ENCODE measurements at regions not wholly inside any gene's neighbourhood (a gene's known extent, or its start where the extent isn't known, plus 50 kb on each side); places are given as distances from the start of the nearest gene placed in this dataset.

DNA sequence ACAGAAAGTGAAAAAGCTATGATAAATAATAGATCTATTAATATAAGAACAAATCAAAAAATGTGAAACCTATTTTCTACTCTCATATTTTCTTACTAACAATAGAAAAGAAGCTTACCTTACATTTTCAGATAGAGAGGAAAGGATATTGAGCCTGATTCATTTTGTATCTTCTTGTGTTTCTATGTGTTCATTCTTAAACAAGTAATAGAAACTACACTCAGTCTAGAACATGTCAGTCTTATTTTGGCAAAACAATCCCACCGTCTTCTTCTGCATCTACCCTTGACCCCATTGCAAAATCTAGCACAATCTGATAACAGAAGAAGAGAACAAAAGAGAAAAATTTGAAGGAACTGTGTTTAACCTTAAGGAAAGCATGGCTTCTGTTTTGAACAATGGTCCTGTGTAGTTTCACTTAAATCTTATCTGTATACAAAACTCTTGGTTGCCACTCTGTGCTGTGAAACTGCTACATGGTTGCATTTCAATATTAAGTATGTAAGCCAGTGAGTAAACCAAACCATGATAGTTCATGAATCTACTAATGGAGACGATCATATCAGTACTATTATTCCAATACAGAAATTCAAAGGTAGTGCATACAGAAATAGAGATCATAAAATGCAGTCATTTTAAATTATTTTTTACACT lies 69.5 kb upstream of the LGSN start (continued):
- TF ChIP-seq KLF10 (tag by site-specific recombination; IDR thresholded peaks at IDR 0.05) (no peak), ZNF24 (tag by site-specific recombination; IDR thresholded peaks at IDR 0.05) (no peak), ZNF776 (tag by site-specific recombination; IDR thresholded peaks at IDR 0.05; ENCODE audit: borderline replicate concordance) (no peak), GLIS1 (tag by site-specific recombination; IDR thresholded peaks at IDR 0.05) (no peak), ZNF23 (tag by site-specific recombination; IDR thresholded peaks at IDR 0.05; ENCODE audit: borderline replicate concordance) (no peak)
- TF ChIP-seq, protein P1, sequence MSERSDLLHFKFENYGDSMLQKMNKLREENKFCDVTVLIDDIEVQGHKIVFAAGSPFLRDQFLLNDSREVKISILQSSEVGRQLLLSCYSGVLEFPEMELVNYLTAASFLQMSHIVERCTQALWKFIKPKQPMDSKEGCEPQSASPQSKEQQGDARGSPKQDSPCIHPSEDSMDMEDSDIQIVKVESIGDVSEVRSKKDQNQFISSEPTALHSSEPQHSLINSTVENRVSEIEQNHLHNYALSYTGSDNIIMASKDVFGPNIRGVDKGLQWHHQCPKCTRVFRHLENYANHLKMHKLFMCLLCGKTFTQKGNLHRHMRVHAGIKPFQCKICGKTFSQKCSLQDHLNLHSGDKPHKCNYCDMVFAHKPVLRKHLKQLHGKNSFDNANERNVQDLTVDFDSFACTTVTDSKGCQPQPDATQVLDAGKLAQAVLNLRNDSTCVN (tag by site-specific recombination; optimal IDR thresholded peaks at IDR 0.05), result no peak

DNA sequence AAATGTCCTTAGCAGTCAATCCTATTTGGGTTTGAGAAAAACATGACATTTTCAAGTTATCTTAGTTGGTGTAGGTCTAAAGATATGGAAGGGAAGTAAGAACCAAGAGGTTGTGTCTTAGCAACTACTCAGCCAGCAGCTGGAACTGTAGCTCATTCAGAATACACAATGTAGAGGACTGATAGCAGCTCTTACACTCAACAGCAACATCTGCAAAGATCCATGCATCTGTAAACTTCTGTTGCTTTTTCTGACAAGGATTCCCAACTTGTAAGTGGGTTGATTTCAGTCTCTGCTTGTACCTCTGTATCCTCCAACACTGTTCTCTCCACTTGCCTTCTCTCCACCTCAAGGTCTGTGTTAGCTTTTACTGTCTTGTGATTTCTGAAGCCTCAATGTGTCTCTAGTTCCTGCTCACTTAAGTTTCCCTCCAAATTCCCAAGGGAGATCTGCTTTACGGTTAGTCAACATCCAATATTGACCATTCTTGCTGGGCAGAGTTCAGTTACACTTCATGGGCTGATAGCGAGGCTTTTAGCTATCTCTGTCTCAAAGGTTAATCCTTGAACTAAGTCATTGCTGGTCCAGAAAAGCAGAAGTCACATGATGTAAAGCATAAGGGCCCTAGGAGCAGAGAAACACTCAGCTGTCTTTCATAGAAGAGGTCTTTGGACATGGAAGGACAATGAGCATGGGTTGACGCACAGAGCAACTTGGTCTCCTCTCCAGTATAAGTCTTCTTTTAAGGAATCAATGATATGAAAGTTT lies 71.6 kb upstream of the LGSN start:
- Histone ChIP-seq H3K36me3 (ENCODE audit: control insufficient read depth in 2 of 2, insufficient read depth in 1 of 2, low read length in 2 of 2) (no peaks in the 10 kb centered on the region), H3K27ac (ENCODE audit: extremely low read depth, low read depth, low read length) (no peak overlapping the region), H3K4me3 (ENCODE audit: low read depth, low read length) (no peak overlapping the region), H3K9me3 (ENCODE audit: control insufficient read depth, insufficient read depth, low read depth, low read length) (no peaks in the 10 kb centered on the region), H3K4me1 (ENCODE audit: control insufficient read depth, insufficient read depth, low read length) (no peaks in the 10 kb centered on the region)
- POLR2A ChIA-PET, result interaction anchor here (0.7 kb wide), 1 partner anchor 93 kb away, joined by 3 read pairs; no protein-coding TSS in a partner anchor
- CTCF ChIA-PET, result interaction anchor here (0.6 to 0.8 kb wide), 2 partner anchors 197 to 200 kb away, joined by 3 read pairs; no protein-coding TSS in a partner anchor
- no peak for TF ChIP-seq TRIM28 (IDR thresholded peaks at IDR 0.05; ENCODE audit: borderline replicate concordance, low read length)
- no peak for TF ChIP-seq ZNF48 (tag by site-specific recombination; IDR thresholded peaks at IDR 0.05)
- no peak for TF ChIP-seq ZNF548 (tag by site-specific recombination; IDR thresholded peaks at IDR 0.05)
- TF ChIP-seq, protein P2, sequence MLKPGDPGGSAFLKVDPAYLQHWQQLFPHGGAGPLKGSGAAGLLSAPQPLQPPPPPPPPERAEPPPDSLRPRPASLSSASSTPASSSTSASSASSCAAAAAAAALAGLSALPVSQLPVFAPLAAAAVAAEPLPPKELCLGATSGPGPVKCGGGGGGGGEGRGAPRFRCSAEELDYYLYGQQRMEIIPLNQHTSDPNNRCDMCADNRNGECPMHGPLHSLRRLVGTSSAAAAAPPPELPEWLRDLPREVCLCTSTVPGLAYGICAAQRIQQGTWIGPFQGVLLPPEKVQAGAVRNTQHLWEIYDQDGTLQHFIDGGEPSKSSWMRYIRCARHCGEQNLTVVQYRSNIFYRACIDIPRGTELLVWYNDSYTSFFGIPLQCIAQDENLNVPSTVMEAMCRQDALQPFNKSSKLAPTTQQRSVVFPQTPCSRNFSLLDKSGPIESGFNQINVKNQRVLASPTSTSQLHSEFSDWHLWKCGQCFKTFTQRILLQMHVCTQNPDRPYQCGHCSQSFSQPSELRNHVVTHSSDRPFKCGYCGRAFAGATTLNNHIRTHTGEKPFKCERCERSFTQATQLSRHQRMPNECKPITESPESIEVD (tag by site-specific recombination; IDR thresholded peaks at IDR 0.05), result no peak
- TF ChIP-seq ZNF114 (tag by site-specific recombination; IDR thresholded peaks at IDR 0.05), result no peak
- no peak for TF ChIP-seq ZNF2 (tag by site-specific recombination; IDR thresholded peaks at IDR 0.05)
- no peak for TF ChIP-seq ZNF555 (tag by site-specific recombination; conservative IDR thresholded peaks at IDR 0.05)
- TF ChIP-seq ZNF791 (tag by site-specific recombination; IDR thresholded peaks at IDR 0.05), result no peak
- TF ChIP-seq, protein P3, sequence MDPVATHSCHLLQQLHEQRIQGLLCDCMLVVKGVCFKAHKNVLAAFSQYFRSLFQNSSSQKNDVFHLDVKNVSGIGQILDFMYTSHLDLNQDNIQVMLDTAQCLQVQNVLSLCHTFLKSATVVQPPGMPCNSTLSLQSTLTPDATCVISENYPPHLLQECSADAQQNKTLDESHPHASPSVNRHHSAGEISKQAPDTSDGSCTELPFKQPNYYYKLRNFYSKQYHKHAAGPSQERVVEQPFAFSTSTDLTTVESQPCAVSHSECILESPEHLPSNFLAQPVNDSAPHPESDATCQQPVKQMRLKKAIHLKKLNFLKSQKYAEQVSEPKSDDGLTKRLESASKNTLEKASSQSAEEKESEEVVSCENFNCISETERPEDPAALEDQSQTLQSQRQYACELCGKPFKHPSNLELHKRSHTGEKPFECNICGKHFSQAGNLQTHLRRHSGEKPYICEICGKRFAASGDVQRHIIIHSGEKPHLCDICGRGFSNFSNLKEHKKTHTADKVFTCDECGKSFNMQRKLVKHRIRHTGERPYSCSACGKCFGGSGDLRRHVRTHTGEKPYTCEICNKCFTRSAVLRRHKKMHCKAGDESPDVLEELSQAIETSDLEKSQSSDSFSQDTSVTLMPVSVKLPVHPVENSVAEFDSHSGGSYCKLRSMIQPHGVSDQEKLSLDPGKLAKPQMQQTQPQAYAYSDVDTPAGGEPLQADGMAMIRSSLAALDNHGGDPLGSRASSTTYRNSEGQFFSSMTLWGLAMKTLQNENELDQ (tag by site-specific recombination; IDR thresholded peaks at IDR 0.05; ENCODE audit: low read depth), result no peak
- TF ChIP-seq ZNF768 (tag by site-specific recombination; IDR thresholded peaks at IDR 0.05), result no peak
- no peak for TF ChIP-seq ZBTB48 (tag by site-specific recombination; IDR thresholded peaks at IDR 0.05)
- no peak for TF ChIP-seq ZNF341 (tag by site-specific recombination; IDR thresholded peaks at IDR 0.05; ENCODE audit: low read depth)
- no peak for TF ChIP-seq BCL11B (tag by site-specific recombination; IDR thresholded peaks at IDR 0.05; ENCODE audit: low read depth)
- TF ChIP-seq ZNF37A (tag by site-specific recombination; IDR thresholded peaks at IDR 0.05), result no peak
- TF ChIP-seq, protein P4, sequence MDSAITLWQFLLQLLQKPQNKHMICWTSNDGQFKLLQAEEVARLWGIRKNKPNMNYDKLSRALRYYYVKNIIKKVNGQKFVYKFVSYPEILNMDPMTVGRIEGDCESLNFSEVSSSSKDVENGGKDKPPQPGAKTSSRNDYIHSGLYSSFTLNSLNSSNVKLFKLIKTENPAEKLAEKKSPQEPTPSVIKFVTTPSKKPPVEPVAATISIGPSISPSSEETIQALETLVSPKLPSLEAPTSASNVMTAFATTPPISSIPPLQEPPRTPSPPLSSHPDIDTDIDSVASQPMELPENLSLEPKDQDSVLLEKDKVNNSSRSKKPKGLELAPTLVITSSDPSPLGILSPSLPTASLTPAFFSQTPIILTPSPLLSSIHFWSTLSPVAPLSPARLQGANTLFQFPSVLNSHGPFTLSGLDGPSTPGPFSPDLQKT (IDR thresholded peaks at IDR 0.05; ENCODE audit: borderline replicate concordance, low read depth, low read length), result no peak
- TF ChIP-seq, protein P5, sequence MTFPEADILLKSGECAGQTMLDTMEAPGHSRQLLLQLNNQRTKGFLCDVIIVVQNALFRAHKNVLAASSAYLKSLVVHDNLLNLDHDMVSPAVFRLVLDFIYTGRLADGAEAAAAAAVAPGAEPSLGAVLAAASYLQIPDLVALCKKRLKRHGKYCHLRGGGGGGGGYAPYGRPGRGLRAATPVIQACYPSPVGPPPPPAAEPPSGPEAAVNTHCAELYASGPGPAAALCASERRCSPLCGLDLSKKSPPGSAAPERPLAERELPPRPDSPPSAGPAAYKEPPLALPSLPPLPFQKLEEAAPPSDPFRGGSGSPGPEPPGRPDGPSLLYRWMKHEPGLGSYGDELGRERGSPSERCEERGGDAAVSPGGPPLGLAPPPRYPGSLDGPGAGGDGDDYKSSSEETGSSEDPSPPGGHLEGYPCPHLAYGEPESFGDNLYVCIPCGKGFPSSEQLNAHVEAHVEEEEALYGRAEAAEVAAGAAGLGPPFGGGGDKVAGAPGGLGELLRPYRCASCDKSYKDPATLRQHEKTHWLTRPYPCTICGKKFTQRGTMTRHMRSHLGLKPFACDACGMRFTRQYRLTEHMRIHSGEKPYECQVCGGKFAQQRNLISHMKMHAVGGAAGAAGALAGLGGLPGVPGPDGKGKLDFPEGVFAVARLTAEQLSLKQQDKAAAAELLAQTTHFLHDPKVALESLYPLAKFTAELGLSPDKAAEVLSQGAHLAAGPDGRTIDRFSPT (tag by site-specific recombination; IDR thresholded peaks at IDR 0.05), result no peak
- no peak for TF ChIP-seq MEIS1 (CRISPR knock-in tag; IDR thresholded peaks at IDR 0.05; ENCODE audit: borderline replicate concordance)
- TF ChIP-seq, protein P6, sequence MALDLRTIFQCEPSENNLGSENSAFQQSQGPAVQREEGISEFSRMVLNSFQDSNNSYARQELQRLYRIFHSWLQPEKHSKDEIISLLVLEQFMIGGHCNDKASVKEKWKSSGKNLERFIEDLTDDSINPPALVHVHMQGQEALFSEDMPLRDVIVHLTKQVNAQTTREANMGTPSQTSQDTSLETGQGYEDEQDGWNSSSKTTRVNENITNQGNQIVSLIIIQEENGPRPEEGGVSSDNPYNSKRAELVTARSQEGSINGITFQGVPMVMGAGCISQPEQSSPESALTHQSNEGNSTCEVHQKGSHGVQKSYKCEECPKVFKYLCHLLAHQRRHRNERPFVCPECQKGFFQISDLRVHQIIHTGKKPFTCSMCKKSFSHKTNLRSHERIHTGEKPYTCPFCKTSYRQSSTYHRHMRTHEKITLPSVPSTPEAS (tag by site-specific recombination; IDR thresholded peaks at IDR 0.05), result no peak

Data from HEK293 (cell line).